ENCODE measurements at regions not wholly inside any gene's neighbourhood (a gene's known extent, or its start where the extent isn't known, plus 50 kb on each side); places are given as distances from the start of the nearest gene placed in this dataset.

GRCh38 chr1:229842302-229843255, 216.5 kb downstream of the URB2 start:
- no peaks in the 10 kb centered on the region for H3K9me3 ChIP-seq
- no peaks in the 10 kb centered on the region for H3K27me3 ChIP-seq (replicated peaks; ENCODE audit: control insufficient read depth, insufficient read depth, low read length)
- BruUV-seq (replicated peaks): no TSS peak
- no peak for TF ChIP-seq CTCF (IDR thresholded peaks at IDR 0.05; ENCODE audit: insufficient read depth in 1 of 2, low read depth in 1 of 2, low read length in 1 of 2, severe bottlenecking in 1 of 2, unreplicated experiment in 1 of 2)
- ChIA-PET CTCF (no interaction called here), POLR2A (no interaction called here)
- intact Hi-C loops (cut with micrococcal nuclease; ENCODE audit: unreplicated experiment): no loop called here
- DNase-seq: no peak
- no peaks in the 10 kb centered on the region for H3K9me3 Mint-ChIP-seq (ENCODE audit: unreplicated experiment)
- no peaks in the 10 kb centered on the region for H3K36me3 ChIP-seq (ENCODE audit: control insufficient read depth, insufficient read depth, low read length)
- no peak overlapping the region for H3K4me3 Mint-ChIP-seq (ENCODE audit: unreplicated experiment)
- no peak overlapping the region for H3K4me3 ChIP-seq (ENCODE audit: low read depth, low read length)
- peaks cover 16% of the 10 kb centered on the region for H3K27me3 Mint-ChIP-seq (ENCODE audit: insufficient read depth, unreplicated experiment)
- peaks cover 15% of the 10 kb centered on the region for H3K4me1 Mint-ChIP-seq (ENCODE audit: low read depth, unreplicated experiment)
- H3K36me3 Mint-ChIP-seq (ENCODE audit: insufficient read depth, unreplicated experiment): no peaks in the 10 kb centered on the region
- H3K4me1 ChIP-seq: no peaks in the 10 kb centered on the region; the same call in 1 of the 2 replicates
- no peak overlapping the region for H3K27ac Mint-ChIP-seq (ENCODE audit: unreplicated experiment)

GRCh38 chr1:229843627-229844238, 217.7 kb downstream of the URB2 start:
- POLR2A ChIA-PET: no interaction called here
- peak; percentile 16 to 40 for TF ChIP-seq CTCF (IDR thresholded peaks at IDR 0.05; ENCODE audit: insufficient read depth in 1 of 2, low read depth in 1 of 2, low read length in 1 of 2, severe bottlenecking in 1 of 2, unreplicated experiment in 1 of 2)
- no peaks in the 10 kb centered on the region for H3K9me3 Mint-ChIP-seq (ENCODE audit: unreplicated experiment)
- peak; percentile 45 to 53 for DNase-seq
- H3K4me1 Mint-ChIP-seq (ENCODE audit: low read depth, unreplicated experiment): peaks cover 15% of the 10 kb centered on the region
- H3K4me1 ChIP-seq: no peaks in the 10 kb centered on the region; the same call in 1 of the 2 replicates
- H3K27me3 ChIP-seq (replicated peaks; ENCODE audit: control insufficient read depth, insufficient read depth, low read length): no peaks in the 10 kb centered on the region
- no peak overlapping the region for H3K4me3 Mint-ChIP-seq (ENCODE audit: unreplicated experiment)
- H3K4me3 ChIP-seq (ENCODE audit: low read depth, low read length): no peak overlapping the region
- H3K27me3 Mint-ChIP-seq (ENCODE audit: insufficient read depth, unreplicated experiment): peaks cover 16% of the 10 kb centered on the region
- H3K9me3 ChIP-seq: no peaks in the 10 kb centered on the region
- CTCF ChIA-PET: no interaction called here
- H3K36me3 Mint-ChIP-seq (ENCODE audit: insufficient read depth, unreplicated experiment): no peaks in the 10 kb centered on the region
- H3K36me3 ChIP-seq (ENCODE audit: control insufficient read depth, insufficient read depth, low read length): no peaks in the 10 kb centered on the region
- intact Hi-C loops (cut with micrococcal nuclease; ENCODE audit: unreplicated experiment): no loop called here
- BruUV-seq (replicated peaks): no TSS peak
- H3K27ac Mint-ChIP-seq (ENCODE audit: unreplicated experiment): no peak overlapping the region

GRCh38 chr1:229844675-229845074, 218.6 kb downstream of the URB2 start:
- Mint-ChIP-seq H3K27me3 (ENCODE audit: insufficient read depth, unreplicated experiment) (peaks cover 15% of the 10 kb centered on the region), H3K9me3 (ENCODE audit: unreplicated experiment) (no peaks in the 10 kb centered on the region), H3K36me3 (ENCODE audit: insufficient read depth, unreplicated experiment) (no peaks in the 10 kb centered on the region), H3K4me3 (ENCODE audit: unreplicated experiment) (no peak overlapping the region), H3K27ac (ENCODE audit: unreplicated experiment) (no peak overlapping the region), H3K4me1 (ENCODE audit: low read depth, unreplicated experiment) (peaks cover 15% of the 10 kb centered on the region)
- no peak for TF ChIP-seq CTCF (IDR thresholded peaks at IDR 0.05; ENCODE audit: insufficient read depth in 1 of 2, low read depth in 1 of 2, low read length in 1 of 2, severe bottlenecking in 1 of 2, unreplicated experiment in 1 of 2)
- H3K9me3 ChIP-seq: no peaks in the 10 kb centered on the region
- CTCF ChIA-PET: no interaction called here
- POLR2A ChIA-PET: no interaction called here
- no peak overlapping the region for H3K4me3 ChIP-seq (ENCODE audit: low read depth, low read length)
- H3K27me3 ChIP-seq (replicated peaks; ENCODE audit: control insufficient read depth, insufficient read depth, low read length): no peaks in the 10 kb centered on the region
- DNase-seq: peak; percentile 47 to 51
- no peaks in the 10 kb centered on the region; the same call in 1 of the 2 replicates for H3K4me1 ChIP-seq
- BruUV-seq (replicated peaks): no TSS peak
- intact Hi-C loops (cut with micrococcal nuclease; ENCODE audit: unreplicated experiment): loop anchor here (5.0 kb wide), 1 partner anchor 182 kb away; no protein-coding TSS in a partner anchor
- H3K36me3 ChIP-seq (ENCODE audit: control insufficient read depth, insufficient read depth, low read length): no peaks in the 10 kb centered on the region

Data from Caco-2 (cell line).